T-helper 1 cell treated with Interleukin-12 subunit alpha and Interleukin-12 subunit beta and Interleukin-4 antibody, amounts not matched to agents 30 μg/mL and 1 μg/mL, for 36 hours (primary cell): ENCODE measurements at regions not wholly inside any gene's neighbourhood (a gene's known extent, or its start where the extent isn't known, plus 50 kb on each side); places are given as distances from the start of the nearest gene placed in this dataset.

Source experiments
- H3K27ac Mint-ChIP-seq: one replicate; pipeline ENCODE4 v1.8.0; 2021; ENCODE audit warnings: mild to moderate bottlenecking, mixed read lengths
- H3K27me3 Mint-ChIP-seq: one replicate; pipeline ENCODE4 v1.8.0; 2021; ENCODE audit warnings: low read depth, mixed read lengths
- H3K36me3 Mint-ChIP-seq: one replicate; pipeline ENCODE4 v1.8.0; 2021; ENCODE audit warnings: low read depth, mixed read lengths
- H3K4me1 Mint-ChIP-seq: one replicate; pipeline ENCODE4 v1.8.0; 2021; ENCODE audit warnings: low read depth, mixed read lengths
- H3K4me3 Mint-ChIP-seq: one replicate; pipeline ENCODE4 v1.8.0; 2021; ENCODE audit warnings: mild to moderate bottlenecking, moderate library complexity, mixed read lengths
- H3K9me3 Mint-ChIP-seq: one replicate; pipeline ENCODE4 v1.8.0; 2021; ENCODE audit warnings: mixed read lengths

GRCh38 chr5:29845206-29845605, 1348.3 kb upstream of the CDH6 start:
- peaks cover 23% of the 10 kb centered on the region for H3K9me3 Mint-ChIP-seq
- H3K36me3 Mint-ChIP-seq = no peaks in the 10 kb centered on the region
- no peaks in the 10 kb centered on the region for H3K4me1 Mint-ChIP-seq
- H3K4me3 Mint-ChIP-seq = no peak overlapping the region
- no peaks in the 10 kb centered on the region for H3K27me3 Mint-ChIP-seq
- H3K27ac Mint-ChIP-seq = no peak overlapping the region

GRCh38 chr5:29833394-29833793, 1360.1 kb upstream of the CDH6 start:
- Mint-ChIP-seq H3K27ac (no peak overlapping the region), H3K9me3 (peaks cover 21% of the 10 kb centered on the region), H3K36me3 (no peaks in the 10 kb centered on the region), H3K27me3 (no peaks in the 10 kb centered on the region), H3K4me1 (no peaks in the 10 kb centered on the region), H3K4me3 (no peak overlapping the region)

GRCh38 chr5:29822521-29822920, 1371.0 kb upstream of the CDH6 start:
- H3K4me1 Mint-ChIP-seq = no peaks in the 10 kb centered on the region
- H3K27ac Mint-ChIP-seq = no peak overlapping the region
- H3K9me3 Mint-ChIP-seq = peaks cover 18% of the 10 kb centered on the region
- H3K27me3 Mint-ChIP-seq = no peaks in the 10 kb centered on the region
- H3K36me3 Mint-ChIP-seq = no peaks in the 10 kb centered on the region
- no peak overlapping the region for H3K4me3 Mint-ChIP-seq

DNA sequence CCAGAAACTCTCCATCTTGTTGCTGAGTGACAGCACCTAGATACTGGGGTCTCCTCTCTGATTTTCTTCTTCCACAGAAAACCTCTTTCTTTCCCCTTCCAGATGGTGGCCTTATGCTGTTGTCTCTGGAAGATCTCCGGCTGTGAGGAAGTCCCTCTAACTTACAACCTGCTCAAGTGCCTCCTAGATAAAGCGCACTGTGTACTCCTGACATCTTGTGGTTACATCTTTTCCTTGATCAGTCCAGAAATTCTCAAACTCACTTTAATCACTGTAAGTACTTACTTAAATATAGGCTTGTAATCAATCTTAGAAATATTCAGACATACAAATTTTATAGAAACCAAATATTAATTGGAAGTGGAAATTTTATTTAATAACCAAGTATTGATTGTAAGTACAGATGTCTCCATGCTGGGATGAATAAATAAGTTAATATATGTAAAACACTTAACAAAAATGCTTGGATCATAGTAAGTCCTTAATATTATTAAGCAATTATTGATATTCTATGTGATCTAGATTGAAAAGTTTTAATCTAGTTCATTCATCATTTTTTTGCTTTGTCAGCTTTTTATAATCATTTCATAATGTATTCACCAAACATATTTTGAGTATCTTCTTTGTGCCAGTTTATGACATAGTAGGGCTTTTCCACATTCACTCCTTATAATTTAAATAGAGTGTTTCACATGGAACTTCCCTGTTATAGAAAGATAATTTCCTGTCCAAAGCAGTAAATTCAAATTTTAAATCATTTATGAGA, 1381.4 kb upstream of the CDH6 start:
- Mint-ChIP-seq H3K27ac (no peak overlapping the region), H3K4me1 (no peaks in the 10 kb centered on the region), H3K36me3 (no peaks in the 10 kb centered on the region), H3K9me3 (peaks cover 10% of the 10 kb centered on the region), H3K4me3 (no peak overlapping the region), H3K27me3 (no peaks in the 10 kb centered on the region)

GRCh38 chr5:29805804-29806203, 1387.7 kb upstream of the CDH6 start:
- no peak overlapping the region for H3K27ac Mint-ChIP-seq
- H3K4me1 Mint-ChIP-seq = no peaks in the 10 kb centered on the region
- H3K36me3 Mint-ChIP-seq = no peaks in the 10 kb centered on the region
- peaks cover 17% of the 10 kb centered on the region for H3K9me3 Mint-ChIP-seq
- H3K4me3 Mint-ChIP-seq = no peak overlapping the region
- H3K27me3 Mint-ChIP-seq = no peaks in the 10 kb centered on the region

DNA sequence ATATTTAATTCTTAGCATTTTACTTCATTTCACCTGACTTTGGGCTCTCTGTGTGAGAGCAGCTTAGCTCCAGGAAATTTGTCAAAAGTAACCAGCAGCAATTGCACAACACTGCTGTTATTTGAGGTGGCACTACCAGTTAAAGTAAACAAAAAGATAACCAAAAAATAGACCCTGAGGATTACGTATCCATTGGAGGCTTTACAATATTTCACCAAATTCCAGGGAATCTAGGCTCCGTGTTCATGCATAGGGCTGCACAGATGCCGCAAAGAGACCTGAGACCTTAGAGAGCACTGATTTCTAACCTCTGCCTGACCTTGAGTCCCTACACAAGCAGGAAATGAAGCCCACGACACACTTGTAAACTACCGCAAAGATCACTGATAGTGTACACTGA, 1392.7 kb upstream of the CDH6 start:
- no peak overlapping the region for H3K4me3 Mint-ChIP-seq
- no peaks in the 10 kb centered on the region for H3K4me1 Mint-ChIP-seq
- H3K27me3 Mint-ChIP-seq = no peaks in the 10 kb centered on the region
- H3K27ac Mint-ChIP-seq = no peak overlapping the region
- H3K9me3 Mint-ChIP-seq = peaks cover 10% of the 10 kb centered on the region
- no peaks in the 10 kb centered on the region for H3K36me3 Mint-ChIP-seq

GRCh38 chr5:29796013-29796412, 1397.5 kb upstream of the CDH6 start:
- Mint-ChIP-seq H3K27ac (no peak overlapping the region), H3K4me3 (no peak overlapping the region), H3K36me3 (no peaks in the 10 kb centered on the region), H3K4me1 (no peaks in the 10 kb centered on the region), H3K9me3 (no peaks in the 10 kb centered on the region), H3K27me3 (no peaks in the 10 kb centered on the region)

GRCh38 chr5:29795096-29795652, 1398.3 kb upstream of the CDH6 start:
- H3K9me3 Mint-ChIP-seq = no peaks in the 10 kb centered on the region
- no peaks in the 10 kb centered on the region for H3K4me1 Mint-ChIP-seq
- no peak overlapping the region for H3K27ac Mint-ChIP-seq
- H3K36me3 Mint-ChIP-seq = no peaks in the 10 kb centered on the region
- no peak overlapping the region for H3K4me3 Mint-ChIP-seq
- no peaks in the 10 kb centered on the region for H3K27me3 Mint-ChIP-seq

DNA sequence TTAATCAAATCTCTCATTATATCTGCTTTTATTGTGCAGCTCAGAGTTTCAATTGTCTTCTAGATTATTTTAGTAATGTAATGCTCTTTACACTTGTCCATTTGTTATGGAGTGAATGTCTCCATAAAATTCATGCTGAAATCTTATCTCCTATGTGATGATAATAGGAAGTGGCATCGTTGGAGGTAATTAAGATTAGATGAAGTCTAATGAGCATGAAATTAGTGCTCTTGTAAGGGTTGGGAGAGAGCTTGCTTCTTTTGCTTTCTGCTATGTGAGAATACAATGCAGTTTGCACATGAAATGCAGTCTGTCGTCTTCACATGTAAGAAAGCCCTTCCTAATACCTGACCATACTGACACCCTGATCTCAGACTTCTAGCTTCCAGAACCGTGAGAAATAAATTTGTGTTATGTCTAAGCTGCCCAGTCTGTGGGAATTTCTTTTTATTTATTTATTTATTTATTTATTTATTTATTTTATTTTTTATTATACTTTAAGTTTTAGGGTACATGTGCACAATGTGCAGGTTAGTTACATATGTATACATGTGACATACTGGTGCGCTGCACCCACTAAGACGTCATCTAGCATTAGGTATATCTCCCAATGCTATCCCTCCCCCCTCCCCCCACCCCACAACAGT, 1399.2 kb upstream of the CDH6 start:
- Mint-ChIP-seq H3K27ac (no peak overlapping the region), H3K9me3 (no peaks in the 10 kb centered on the region), H3K4me3 (no peak overlapping the region), H3K36me3 (no peaks in the 10 kb centered on the region), H3K27me3 (no peaks in the 10 kb centered on the region), H3K4me1 (no peaks in the 10 kb centered on the region)

DNA sequence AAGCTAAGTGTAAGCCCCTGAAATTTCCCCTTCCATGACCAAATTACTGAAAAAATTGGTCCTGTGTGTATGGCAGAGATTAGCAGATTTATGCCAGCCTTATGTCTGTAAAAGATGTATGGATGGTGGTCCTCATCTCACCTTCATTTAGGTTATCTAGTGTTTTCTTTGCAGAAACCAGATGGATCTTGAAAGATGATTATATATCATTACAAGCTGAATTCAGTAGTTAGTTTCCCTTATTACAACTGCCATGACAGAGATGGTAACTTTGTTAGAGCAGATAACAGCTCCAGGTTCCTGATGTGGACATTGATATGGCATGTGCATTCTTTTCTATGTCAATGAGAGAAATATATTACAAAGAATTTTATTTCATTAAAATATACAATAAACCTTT, 1403.2 kb upstream of the CDH6 start:
- H3K4me3 Mint-ChIP-seq = no peak overlapping the region
- H3K36me3 Mint-ChIP-seq = no peaks in the 10 kb centered on the region
- H3K27ac Mint-ChIP-seq = no peak overlapping the region
- H3K4me1 Mint-ChIP-seq = no peaks in the 10 kb centered on the region
- H3K27me3 Mint-ChIP-seq = no peaks in the 10 kb centered on the region
- H3K9me3 Mint-ChIP-seq = peaks cover 21% of the 10 kb centered on the region

- Mint-ChIP-seq H3K27ac (no peak overlapping the region), H3K4me1 (no peaks in the 10 kb centered on the region), H3K4me3 (no peak overlapping the region), H3K27me3 (no peaks in the 10 kb centered on the region), H3K9me3 (peaks cover 4% of the 10 kb centered on the region), H3K36me3 (no peaks in the 10 kb centered on the region)
These were observed 1413.1 kb upstream of the CDH6 start for GRCh38 chr5:29780401-29780800.

DNA sequence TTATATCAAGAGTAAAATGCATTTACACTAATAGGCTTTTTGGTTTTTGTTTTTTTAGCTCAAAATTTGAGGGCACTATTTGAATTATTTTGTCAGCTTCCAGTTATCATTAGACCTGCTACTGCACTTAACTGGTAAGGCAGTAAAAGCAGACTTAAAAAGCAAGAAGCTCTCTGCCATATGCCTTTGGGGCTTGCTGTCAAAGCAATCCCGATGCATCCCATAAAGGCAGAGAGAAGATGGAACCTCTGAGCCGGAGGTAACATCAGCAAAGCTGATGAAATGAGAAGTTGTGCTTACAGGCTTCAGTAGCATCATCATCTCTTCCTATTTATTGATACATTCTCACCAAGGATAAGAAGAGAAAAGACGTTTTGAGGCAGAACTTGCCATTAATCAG, 1414.3 kb upstream of the CDH6 start:
- H3K4me3 Mint-ChIP-seq = no peak overlapping the region
- no peaks in the 10 kb centered on the region for H3K4me1 Mint-ChIP-seq
- no peaks in the 10 kb centered on the region for H3K27me3 Mint-ChIP-seq
- H3K9me3 Mint-ChIP-seq = peaks cover 4% of the 10 kb centered on the region
- H3K27ac Mint-ChIP-seq = no peak overlapping the region
- no peaks in the 10 kb centered on the region for H3K36me3 Mint-ChIP-seq

DNA sequence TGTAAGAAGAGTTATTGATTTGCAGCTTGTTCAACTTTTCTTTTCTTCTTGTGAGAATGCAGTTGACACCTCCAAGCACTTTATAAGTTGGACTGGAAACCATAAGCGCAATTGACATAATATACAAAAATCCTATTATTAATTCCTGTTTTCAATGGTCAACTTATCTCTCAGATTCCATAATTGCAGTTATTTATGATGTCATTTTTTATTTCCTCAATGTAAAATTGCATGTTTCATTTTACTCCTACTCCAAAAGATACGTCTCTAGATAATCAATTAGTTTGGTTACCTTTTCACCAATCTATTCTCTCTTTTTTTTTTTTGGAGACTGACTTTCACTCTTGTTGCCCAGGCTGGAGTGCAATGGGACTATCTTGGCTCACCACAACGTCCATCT, 1416.1 kb upstream of the CDH6 start:
- H3K4me1 Mint-ChIP-seq = no peaks in the 10 kb centered on the region
- no peak overlapping the region for H3K4me3 Mint-ChIP-seq
- H3K27ac Mint-ChIP-seq = no peak overlapping the region
- H3K9me3 Mint-ChIP-seq = peaks cover 10% of the 10 kb centered on the region
- no peaks in the 10 kb centered on the region for H3K27me3 Mint-ChIP-seq
- no peaks in the 10 kb centered on the region for H3K36me3 Mint-ChIP-seq

DNA sequence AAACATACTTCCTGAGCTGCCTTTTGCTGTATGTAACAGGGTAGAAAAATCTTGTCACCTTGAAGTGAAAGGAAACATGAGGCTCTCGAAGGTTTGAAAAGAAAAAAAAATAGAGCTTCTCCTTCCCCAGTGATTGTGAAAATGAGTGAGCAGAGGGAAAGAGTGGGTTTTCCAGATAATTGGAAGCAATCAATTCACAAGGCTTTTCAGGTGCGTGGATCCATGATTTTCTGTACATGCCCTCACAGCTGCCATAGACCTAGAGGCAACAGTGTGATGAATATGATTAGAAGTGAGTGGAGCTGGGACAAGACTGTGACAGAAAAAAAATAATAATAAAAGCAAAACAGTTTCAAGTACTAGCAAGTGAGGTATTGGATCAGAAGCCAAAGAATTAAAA, 1422.5 kb upstream of the CDH6 start:
- Mint-ChIP-seq H3K4me1 (no peaks in the 10 kb centered on the region), H3K27me3 (no peaks in the 10 kb centered on the region), H3K36me3 (no peaks in the 10 kb centered on the region), H3K9me3 (peaks cover 31% of the 10 kb centered on the region), H3K4me3 (no peak overlapping the region), H3K27ac (no peak overlapping the region)

DNA sequence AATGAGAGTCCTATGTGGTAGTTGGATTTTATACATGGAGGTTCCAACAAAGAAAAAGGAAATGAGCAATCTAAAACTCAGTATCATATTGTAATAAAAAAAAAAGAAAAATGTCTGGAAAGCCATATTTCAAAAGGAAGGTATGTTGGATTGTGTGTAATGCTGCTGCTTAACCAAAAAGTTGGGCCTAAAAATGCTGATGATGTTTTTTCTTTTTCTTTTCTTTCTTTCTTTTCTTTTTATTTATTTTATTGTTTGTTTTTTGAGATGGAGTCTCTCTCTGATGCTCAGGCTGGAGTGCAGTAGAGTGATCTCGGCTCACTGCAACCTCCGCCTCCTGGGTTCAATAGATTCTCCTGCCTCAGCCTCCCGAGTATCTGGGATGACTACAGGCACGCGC, 1424.0 kb upstream of the CDH6 start:
- no peak overlapping the region for H3K27ac Mint-ChIP-seq
- no peaks in the 10 kb centered on the region for H3K4me1 Mint-ChIP-seq
- H3K27me3 Mint-ChIP-seq = no peaks in the 10 kb centered on the region
- no peak overlapping the region for H3K4me3 Mint-ChIP-seq
- H3K9me3 Mint-ChIP-seq = peaks cover 36% of the 10 kb centered on the region
- H3K36me3 Mint-ChIP-seq = no peaks in the 10 kb centered on the region
